A549 (cell line): ENCODE measurements at regions not wholly inside any gene's neighbourhood (a gene's known extent, or its start where the extent isn't known, plus 50 kb on each side); places are given as distances from the start of the nearest gene placed in this dataset.

Source experiments
- ATAC-seq, 2 experiments: fragments of 200-7000 bp in 1 of 2; fragments of >200 bp in 1 of 2; cut with Nextera tagmentation in 1 of 2; cut with Tn5 transposase in 1 of 2; 3 replicates each; pipeline versions ENCODE4 v1.8.0 to v1.9.1; 2018 to 2020; ENCODE audit warnings: mild to moderate bottlenecking in 1 of 2, moderate library complexity in 1 of 2
- CTCF ChIA-PET: fragments of 300-600 bp; sonication (Branson Sonifier 250); formaldehyde crosslinking; extraction: SDS; loops from one replicate; lab custom pipeline; 2021; ENCODE audit warnings: antibody characterized with exemption, inconsistent platforms; lab: Yijun Ruan, JAX
- POLR2A ChIA-PET: fragments of 350-600 bp; formaldehyde crosslinking; extraction: SDS; loops from one replicate; lab custom pipeline; 2021; ENCODE audit warnings: antibody characterized with exemption, inconsistent platforms; lab: Yijun Ruan, JAX
- DNase-seq, 2 experiments: peaks; one replicate each; pipeline versions ENCODE4 v3.0.0 to v3.0.0-alpha.2; 2011 to 2016; ENCODE audit warnings: low read depth in 1 of 2, low spot score in 1 of 2
- FAIRE-seq: peaks from 2 replicates; lab custom pipeline; 2011; peaks lifted over from hg19 to GRCh38; lab: Jason Lieb, UNC
- H3K27ac ChIP-seq, 2 experiments: fragments of >200 bp; sonication (Bioruptor Twin); formaldehyde crosslinking; 3 replicates each; pipeline ENCODE4 v1.5.1; 2016 to 2017
- H3K4me1 ChIP-seq: fragments of >200 bp; sonication (Bioruptor Twin); formaldehyde crosslinking; 3 replicates; pipeline ENCODE4 v1.6.1; 2016
- H3K4me2 ChIP-seq: fragments of >200 bp; sonication (Bioruptor Twin); formaldehyde crosslinking; 3 replicates; pipeline ENCODE4 v1.6.1; 2016
- H3K4me3 ChIP-seq: fragments of >200 bp; sonication (Bioruptor Twin); formaldehyde crosslinking; 3 replicates; pipeline ENCODE4 v1.5.1; 2016
- H3K9me3 ChIP-seq: fragments of >200 bp; sonication (Bioruptor Twin); formaldehyde crosslinking; 3 replicates; pipeline ENCODE4 v1.6.1; 2016
- CBX2 ChIP-seq: fragments of 200-600 bp; sonication (generic); IDR thresholded peaks from 2 replicates; pipeline ENCODE4 v1.6.1; 2016; ENCODE audit warnings: low read depth, mild to moderate bottlenecking, borderline replicate concordance
- CTCF ChIP-seq: fragments of >200 bp; sonication (Bioruptor Twin); formaldehyde crosslinking; IDR thresholded peaks from 3 replicates; pipeline ENCODE4 v1.5.1; 2016
- EHF ChIP-seq: fragments of 250-450 bp; sonication (Bioruptor Pico); IDR thresholded peaks from 2 replicates; pipeline ENCODE4 v1.5.0; 2020; ENCODE audit warnings: mild to moderate bottlenecking
- EHMT2 ChIP-seq: fragments of 200-600 bp; sonication (generic); IDR thresholded peaks from 2 replicates; pipeline ENCODE4 v1.6.1; 2016; ENCODE audit warnings: antibody characterized with exemption, low read depth, mild to moderate bottlenecking, moderate library complexity
- ELK1 ChIP-seq: fragments of 150-350 bp; IDR thresholded peaks from 2 replicates; pipeline ENCODE4 v1.6.1; 2014; ENCODE audit warnings: low read depth, mild to moderate bottlenecking, low read length
- ESRRA ChIP-seq: fragments of 150-350 bp; IDR thresholded peaks from 2 replicates; pipeline ENCODE4 v1.6.1; 2014; ENCODE audit warnings: mild to moderate bottlenecking, low read length, borderline replicate concordance
- HES2 ChIP-seq: fragments of >200 bp; sonication (Bioruptor Twin); formaldehyde crosslinking; IDR thresholded peaks from 2 replicates; pipeline ENCODE4 v1.6.1; 2016
- HMGXB4 ChIP-seq: fragments of 250-450 bp; sonication (Bioruptor Pico); IDR thresholded peaks from 2 replicates; pipeline ENCODE4 v1.5.0; 2021; ENCODE audit warnings: mild to moderate bottlenecking, moderate library complexity, borderline replicate concordance
- HOXA7 ChIP-seq: fragments of 250-450 bp; sonication (Bioruptor Pico); IDR thresholded peaks from 2 replicates; pipeline ENCODE4 v1.5.0; 2020; ENCODE audit warnings: mild to moderate bottlenecking, moderate library complexity
- HOXB13 ChIP-seq: fragments of 250-450 bp; sonication (Bioruptor Pico); IDR thresholded peaks from 2 replicates; pipeline ENCODE4 v1.5.0; 2020; ENCODE audit warnings: low read depth, mild to moderate bottlenecking, moderate library complexity
- JUNB ChIP-seq: fragments of >200 bp; sonication (Bioruptor Twin); formaldehyde crosslinking; IDR thresholded peaks from 2 replicates; pipeline ENCODE4 v1.6.1; 2016
- KDM1A ChIP-seq: fragments of 200-600 bp; sonication (generic); IDR thresholded peaks from 2 replicates; pipeline ENCODE4 v1.6.1; 2016; ENCODE audit warnings: low read depth, mild to moderate bottlenecking
- KDM5A ChIP-seq: fragments of 200-600 bp; sonication (generic); IDR thresholded peaks from 2 replicates; pipeline ENCODE4 v1.6.1; 2016; ENCODE audit warnings: antibody characterized with exemption, mild to moderate bottlenecking
- MAX ChIP-seq: IDR thresholded peaks from 2 replicates; pipeline ENCODE4 v1.6.1; 2012
- NPAS2 ChIP-seq: fragments of 250-450 bp; sonication (Bioruptor Pico); IDR thresholded peaks from 2 replicates; pipeline ENCODE4 v1.8.0; 2022; ENCODE audit warnings: mild to moderate bottlenecking, moderate library complexity, borderline replicate concordance
- PHF8 ChIP-seq: fragments of 200-600 bp; sonication (generic); IDR thresholded peaks from 2 replicates; pipeline ENCODE4 v1.6.1; 2016; ENCODE audit warnings: low read depth, mild to moderate bottlenecking, antibody characterized with exemption, moderate library complexity, borderline replicate concordance
- POLR2A ChIP-seq: IDR thresholded peaks from 2 replicates; pipeline ENCODE4 v1.6.1; 2012; ENCODE audit warnings: mild to moderate bottlenecking, low read length
- POLR2AphosphoS2 ChIP-seq: conservative IDR thresholded peaks from 2 replicates; pipeline ENCODE4 v1.6.1; 2012; ENCODE audit warnings: low read length, improper control_type of control experiment, inconsistent platforms
- RAD21 ChIP-seq, 2 experiments: fragments of >200 bp in 1 of 2; sonication (Bioruptor Twin) in 1 of 2; formaldehyde crosslinking in 1 of 2; IDR thresholded peaks in 1 of 2; conservative IDR thresholded peaks in 1 of 2; 2 replicates in 1 of 2; 3 replicates in 1 of 2; pipeline ENCODE4 v1.6.1; 2012 to 2018; ENCODE audit warnings: inconsistent platforms in 1 of 2
- TP53 ChIP-seq: fragments of 250-450 bp; sonication (Bioruptor Pico); IDR thresholded peaks from 2 replicates; pipeline ENCODE4 v1.5.0; 2021; ENCODE audit warnings: mild to moderate bottlenecking, moderate library complexity
- USF2 ChIP-seq: fragments of 450-650 bp; IDR thresholded peaks from 2 replicates; pipeline ENCODE4 v1.6.1; 2014; ENCODE audit warnings: antibody characterized with exemption
- WGBS: methylation state at CpG from one replicate; pipeline ENCODE4 v1.1.6; 2017; ENCODE audit errors: missing lambda C conversion rate; 5-methylcytosine and 5-hydroxymethylcytosine counted together

GRCh38 chr12:62192903-62193250 lies 67.3 kb upstream of the USP15 start:
- peak overlapping the region; percentile 34 to 40; a peak in 2 of 6 replicates for H3K27ac ChIP-seq
- H3K4me1 ChIP-seq: peaks cover 10% of the 10 kb centered on the region; the same call in 2 of the 3 replicates
- ChIA-PET CTCF (interaction anchor here (0.9 to 1.8 kb wide), 11 partner anchors 9 to 1376 kb away, joined by 3 to 8 read pairs (median 5); no protein-coding TSS in a partner anchor), POLR2A (interaction anchor here (1.2 kb wide), 1 partner anchor 67 kb away, joined by 3 read pairs; the partner anchor contains the start of gene USP15)
- TF ChIP-seq USF2 (no peak), MAX (no peak), CTCF (peak; percentile 7; the same call in 1 of the 3 replicates)
- H3K4me2 ChIP-seq: peak overlapping the region; percentile 85
- FAIRE-seq (no peak), ATAC-seq (peak in 1 of 2 experiments; percentile 52; a peak in 3 of 6 replicates), DNase-seq (no peak)
- no peaks in the 10 kb centered on the region for H3K9me3 ChIP-seq
- WGBS: 14% methylated on average over 7 of the region's 7 CpGs
- H3K4me3 ChIP-seq: peak overlapping the region; percentile 38; the same call in 2 of the 3 replicates

GRCh38 chr12:62194031-62194430 lies 66.2 kb upstream of the USP15 start:
- FAIRE-seq: no peak
- H3K27ac ChIP-seq: no peak overlapping the region
- no peak for ATAC-seq

More at GRCh38 chr12:62194031-62194430, 66.2 kb upstream of the USP15 start:
- no peak overlapping the region for H3K4me3 ChIP-seq
- CTCF ChIA-PET: interaction anchor here (1.6 to 1.8 kb wide), 2 partner anchors 10 to 71 kb away, joined by 5 to 7 read pairs; no protein-coding TSS in a partner anchor
- WGBS: 0% methylated on average over 1 of the region's 1 CpG
- DNase-seq: no peak
- TF ChIP-seq POLR2A (no peak), NPAS2 (no peak), EHF (no peak), HOXB13 (CRISPR knock-in tag) (no peak), KDM1A (no peak), RAD21 (conservative IDR thresholded peaks at IDR 0.05 in 1 of 2, IDR thresholded peaks at IDR 0.05 in 1 of 2) (no peak), TP53 (CRISPR knock-in tag) (no peak), ELK1 (no peak), POLR2AphosphoS2 (no peak), KDM5A (no peak), ESRRA (no peak), CBX2 (no peak), PHF8 (no peak), HES2 (no peak), JUNB (no peak), USF2 (no peak), HOXA7 (no peak), EHMT2 (no peak), HMGXB4 (CRISPR knock-in tag) (no peak)
- TF ChIP-seq, all 56 proteins: peak for 0
- H3K4me1 ChIP-seq: peaks cover 10% of the 10 kb centered on the region; the same call in 2 of the 3 replicates
- no peak overlapping the region for H3K4me2 ChIP-seq
- POLR2A ChIA-PET: no interaction called here
- no peaks in the 10 kb centered on the region for H3K9me3 ChIP-seq
